ENCODE measurements at regions not wholly inside any gene's neighbourhood (a gene's known extent, or its start where the extent isn't known, plus 50 kb on each side); places are given as distances from the start of the nearest gene placed in this dataset.

- no peak for TF ChIP-seq CTCF (IDR thresholded peaks at IDR 0.05)
- TF ChIP-seq POLR2A (IDR thresholded peaks at IDR 0.05) = no peak
These were observed 166.7 kb downstream of the ZNF621 start for GRCh38 chr3:40691452-40691861.
